ENCODE measurements at regions not wholly inside any gene's neighbourhood (a gene's known extent, or its start where the extent isn't known, plus 50 kb on each side); places are given as distances from the start of the nearest gene placed in this dataset.

DNA sequence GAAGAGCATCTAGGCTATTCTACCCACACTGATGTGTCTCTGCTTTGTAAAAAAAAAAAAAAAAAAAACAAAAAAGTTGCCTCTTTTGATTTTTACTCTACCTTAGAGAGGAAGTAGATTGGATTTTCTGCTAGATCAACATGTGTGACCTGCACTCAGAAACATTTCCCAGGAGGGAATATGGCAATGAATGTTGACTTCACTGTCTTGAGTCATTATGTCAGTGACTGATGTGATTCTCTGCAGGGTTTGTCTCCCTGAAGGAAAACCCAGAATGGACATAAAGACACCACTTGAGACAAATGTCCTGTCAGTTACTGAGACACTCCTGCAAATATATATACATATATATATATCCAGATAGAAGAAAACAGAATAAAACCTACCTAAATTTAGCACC is 370.3 kb downstream of the BMPER start:
- in situ Hi-C loops (cut with MboI; ENCODE audit: low sequenced_read_pairs) (no loop called here), dilution Hi-C loops (cut with HindIII; ENCODE audit: low sequenced_read_pairs, unreplicated experiment) (no loop called here), intact Hi-C loops (cut with micrococcal nuclease) (no loop called here)
- H3K14ac ChIP-seq (replicated peaks; ENCODE audit: low read depth, low read length) = no peak overlapping the region
- no peak overlapping the region for H3K4me2 ChIP-seq (ENCODE audit: low read depth, low read length)
- H3K18ac ChIP-seq (ENCODE audit: low read depth, low read length) = no peak overlapping the region
- H3K4me3 ChIP-seq (ENCODE audit: insufficient read depth, low read depth, low read length) = no peak overlapping the region
- no peak overlapping the region for H2AK5ac ChIP-seq (ENCODE audit: low read depth, low read length)
- no peaks in the 10 kb centered on the region for H3K9me1 ChIP-seq (ENCODE audit: insufficient read depth, low read length)
- BruUV-seq (replicated peaks) = no TSS peak
- no peak overlapping the region for H4K5ac ChIP-seq (ENCODE audit: low read depth, low read length)
- no peak overlapping the region for H3K9ac ChIP-seq (ENCODE audit: low read depth, low read length)
- H2BK15ac ChIP-seq (ENCODE audit: low read depth, low read length) = no peak overlapping the region
- no peaks in the 10 kb centered on the region; the same call in 1 of the 2 replicates for H3K27me3 ChIP-seq (ENCODE audit: control insufficient read depth, insufficient read depth, low read length)
- H2BK5ac ChIP-seq (ENCODE audit: low read depth, low read length, poor library complexity, severe bottlenecking) = no peak overlapping the region
- CTCF ChIA-PET = no interaction called here
- no peak overlapping the region for H4K8ac ChIP-seq (ENCODE audit: low read depth in 2 of 2, low read length in 2 of 2)
- DNase-seq (no peak), ATAC-seq (ENCODE audit: low read depth) (no peak)
- H3K36me3 ChIP-seq (ENCODE audit: control insufficient read depth, insufficient read depth, low read length) = no peaks in the 10 kb centered on the region
- H3K23ac ChIP-seq (ENCODE audit: low read depth, low read length) = no peak overlapping the region
- H2AK9ac ChIP-seq (replicated peaks; ENCODE audit: low read depth, low read length, poor library complexity) = no peak overlapping the region
- H2AFZ ChIP-seq (replicated peaks; ENCODE audit: low read length, poor library complexity) = no peak overlapping the region
- H3K79me1 ChIP-seq (ENCODE audit: low read depth in 1 of 2, low read length in 2 of 2) = no peaks in the 10 kb centered on the region
- no peaks in the 10 kb centered on the region for H4K20me1 ChIP-seq (ENCODE audit: insufficient read depth, low read length)
- no peaks in the 10 kb centered on the region for H3K9me3 ChIP-seq (ENCODE audit: control insufficient read depth, insufficient read depth, low read length)
- TF ChIP-seq NFE2L2 (IDR thresholded peaks at IDR 0.05; ENCODE audit: low read depth, low read length) (no peak), BHLHE40 (IDR thresholded peaks at IDR 0.05; ENCODE audit: low read depth, low read length) (no peak), MAZ (IDR thresholded peaks at IDR 0.05; ENCODE audit: borderline replicate concordance, low read depth, low read length) (no peak), MAFK (IDR thresholded peaks at IDR 0.05; ENCODE audit: low read depth, low read length) (no peak), MXI1 (IDR thresholded peaks at IDR 0.05; ENCODE audit: borderline replicate concordance, low read depth, low read length) (no peak), RFX5 (IDR thresholded peaks at IDR 0.05; ENCODE audit: low read depth, low read length) (no peak), SMC3 (IDR thresholded peaks at IDR 0.05; ENCODE audit: low read depth, low read length) (no peak), CHD1 (IDR thresholded peaks at IDR 0.05; ENCODE audit: low read depth, low read length) (no peak)
- TF ChIP-seq, protein P1, sequence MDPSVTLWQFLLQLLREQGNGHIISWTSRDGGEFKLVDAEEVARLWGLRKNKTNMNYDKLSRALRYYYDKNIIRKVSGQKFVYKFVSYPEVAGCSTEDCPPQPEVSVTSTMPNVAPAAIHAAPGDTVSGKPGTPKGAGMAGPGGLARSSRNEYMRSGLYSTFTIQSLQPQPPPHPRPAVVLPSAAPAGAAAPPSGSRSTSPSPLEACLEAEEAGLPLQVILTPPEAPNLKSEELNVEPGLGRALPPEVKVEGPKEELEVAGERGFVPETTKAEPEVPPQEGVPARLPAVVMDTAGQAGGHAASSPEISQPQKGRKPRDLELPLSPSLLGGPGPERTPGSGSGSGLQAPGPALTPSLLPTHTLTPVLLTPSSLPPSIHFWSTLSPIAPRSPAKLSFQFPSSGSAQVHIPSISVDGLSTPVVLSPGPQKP (IDR thresholded peaks at IDR 0.05; ENCODE audit: borderline replicate concordance, low read depth, low read length) = no peak
- TF ChIP-seq, protein P2, sequence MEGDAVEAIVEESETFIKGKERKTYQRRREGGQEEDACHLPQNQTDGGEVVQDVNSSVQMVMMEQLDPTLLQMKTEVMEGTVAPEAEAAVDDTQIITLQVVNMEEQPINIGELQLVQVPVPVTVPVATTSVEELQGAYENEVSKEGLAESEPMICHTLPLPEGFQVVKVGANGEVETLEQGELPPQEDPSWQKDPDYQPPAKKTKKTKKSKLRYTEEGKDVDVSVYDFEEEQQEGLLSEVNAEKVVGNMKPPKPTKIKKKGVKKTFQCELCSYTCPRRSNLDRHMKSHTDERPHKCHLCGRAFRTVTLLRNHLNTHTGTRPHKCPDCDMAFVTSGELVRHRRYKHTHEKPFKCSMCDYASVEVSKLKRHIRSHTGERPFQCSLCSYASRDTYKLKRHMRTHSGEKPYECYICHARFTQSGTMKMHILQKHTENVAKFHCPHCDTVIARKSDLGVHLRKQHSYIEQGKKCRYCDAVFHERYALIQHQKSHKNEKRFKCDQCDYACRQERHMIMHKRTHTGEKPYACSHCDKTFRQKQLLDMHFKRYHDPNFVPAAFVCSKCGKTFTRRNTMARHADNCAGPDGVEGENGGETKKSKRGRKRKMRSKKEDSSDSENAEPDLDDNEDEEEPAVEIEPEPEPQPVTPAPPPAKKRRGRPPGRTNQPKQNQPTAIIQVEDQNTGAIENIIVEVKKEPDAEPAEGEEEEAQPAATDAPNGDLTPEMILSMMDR (conservative IDR thresholded peaks at IDR 0.05; ENCODE audit: low read depth, low read length) = no peak
- H3K27ac ChIP-seq (ENCODE audit: insufficient read depth, low read length) = no peak overlapping the region
- H3K4me1 ChIP-seq (ENCODE audit: control insufficient read depth, insufficient read depth, low read length) = no peaks in the 10 kb centered on the region
- no peak overlapping the region for H2BK20ac ChIP-seq (ENCODE audit: low read depth, low read length)
- no peak overlapping the region for H3K4ac ChIP-seq (ENCODE audit: low read depth, low read length)
- no peak overlapping the region for H4K91ac ChIP-seq (ENCODE audit: insufficient read depth, low read depth, low read length)
- no peak overlapping the region for H3K56ac ChIP-seq (ENCODE audit: extremely low read depth, insufficient read depth, low read length)
- H2BK120ac ChIP-seq (ENCODE audit: low read depth, low read length) = no peak overlapping the region
- POLR2A ChIA-PET (ENCODE audit: unreplicated experiment) = no interaction called here

Measured in IMR-90 (cell line).